H1 (cell line): ENCODE measurements at regions not wholly inside any gene's neighbourhood (a gene's known extent, or its start where the extent isn't known, plus 50 kb on each side); places are given as distances from the start of the nearest gene placed in this dataset.

Experiments
- CTCF ChIA-PET: fragments of 300-600 bp; sonication (Branson Sonifier 250); formaldehyde crosslinking; loops from one replicate; lab custom pipeline; 2021; ENCODE audit not compliant: partially characterized antibody; lab: Charles Lee
- POLR2A ChIA-PET: fragments of 300-600 bp; sonication (Branson Sonifier 250); formaldehyde crosslinking; loops from one replicate; lab custom pipeline; 2021; ENCODE audit warnings: inconsistent platforms; ENCODE audit not compliant: partially characterized antibody; lab: Charles Lee
- DNase-seq, 2 experiments: peaks; one replicate each; pipeline versions ENCODE4 v3.0.0 to v3.0.0-alpha.2; 2010 to 2022; ENCODE audit warnings: low spot score in 2 of 2, low read depth in 1 of 2, mixed read lengths in 1 of 2
- FAIRE-seq: peaks from 2 replicates; lab custom pipeline; 2011; peaks lifted over from hg19 to GRCh38; lab: Jason Lieb, UNC
- H2AFZ ChIP-seq: 2 replicates; pipeline ENCODE4 v1.8.1; 2012; ENCODE audit warnings: low read length, inconsistent platforms
- H2AK5ac ChIP-seq: 2 replicates; pipeline ENCODE4 v1.6.1; 2013; ENCODE audit warnings: low read depth, low read length
- H2BK120ac ChIP-seq: replicated peaks from 2 replicates; pipeline ENCODE3; 2013; ENCODE audit warnings: low read depth, low read length, inconsistent platforms
- H2BK12ac ChIP-seq: 2 replicates; pipeline ENCODE4 v1.6.1; 2013; ENCODE audit warnings: low read depth, low read length
- H2BK15ac ChIP-seq: 2 replicates; pipeline ENCODE4 v1.6.1; 2013; ENCODE audit warnings: low read length
- H2BK20ac ChIP-seq: 2 replicates; pipeline ENCODE4 v1.6.1; 2013; ENCODE audit warnings: low read length
- H2BK5ac ChIP-seq: 2 replicates; pipeline ENCODE4 v1.6.1; 2013; ENCODE audit warnings: low read depth, low read length
- H3K14ac ChIP-seq: 2 replicates; pipeline ENCODE4 v1.6.1; 2013; ENCODE audit warnings: inconsistent platforms; ENCODE audit not compliant: insufficient read length
- H3K18ac ChIP-seq: 2 replicates; pipeline ENCODE4 v1.6.1; 2013; ENCODE audit warnings: low read length; ENCODE audit errors: extremely low read depth
- H3K23ac ChIP-seq: 2 replicates; pipeline ENCODE4 v1.6.1; 2013; ENCODE audit warnings: inconsistent platforms; ENCODE audit not compliant: insufficient read length
- H3K23me2 ChIP-seq: 2 replicates; pipeline ENCODE4 v1.6.1; 2013; ENCODE audit warnings: low read depth, low read length
- H3K27ac ChIP-seq: 2 replicates; pipeline ENCODE4 v1.6.1; 2011; ENCODE audit warnings: low read depth, low read length, inconsistent platforms
- H3K27me3 ChIP-seq, 4 experiments: replicated peaks in 1 of 4; 1 replicate in 1 of 4; 2 replicates in 3 of 4; pipeline versions ENCODE4 v1.6.1 to v1.8.1; 2011 to 2013; ENCODE audit warnings: low read length in 3 of 4, mild to moderate bottlenecking in 3 of 4, inconsistent platforms in 2 of 4, mixed read lengths in 2 of 4, moderate library complexity in 1 of 4; ENCODE audit not compliant: control insufficient read depth in 3 of 4, insufficient read depth in 3 of 4; ENCODE audit errors: extremely low read depth in 1 of 4
- H3K36me3 ChIP-seq, 4 experiments: 2 replicates each; pipeline versions ENCODE4 v1.6.1 to v1.8.1; 2011 to 2013; ENCODE audit warnings: mild to moderate bottlenecking in 4 of 4, low read length in 3 of 4, moderate library complexity in 2 of 4, control low read depth in 1 of 4, inconsistent platforms in 1 of 4; ENCODE audit not compliant: insufficient read depth in 4 of 4, control insufficient read depth in 2 of 4
- H3K4ac ChIP-seq: replicated peaks from 2 replicates; pipeline ENCODE3; 2013; ENCODE audit warnings: low read length, low read depth, mixed read lengths, inconsistent platforms; ENCODE audit not compliant: insufficient read length
- H3K4me1 ChIP-seq, 4 experiments: replicated peaks in 1 of 4; 1 replicate in 1 of 4; 2 replicates in 3 of 4; pipeline versions ENCODE4 v1.6.1 to v1.8.1; 2011 to 2013; ENCODE audit warnings: low read length in 3 of 4, inconsistent platforms in 2 of 4, mixed read lengths in 1 of 4; ENCODE audit not compliant: insufficient read depth in 4 of 4, control insufficient read depth in 3 of 4
- H3K4me2 ChIP-seq, 2 experiments: 2 replicates each; pipeline versions ENCODE4 v1.6.1 to v1.8.1; 2011 to 2013; ENCODE audit warnings: low read depth in 2 of 2, low read length in 2 of 2, control low read depth in 1 of 2, inconsistent platforms in 1 of 2, mild to moderate bottlenecking in 1 of 2; ENCODE audit not compliant: insufficient read depth in 1 of 2
- H3K4me3 ChIP-seq, 4 experiments: fragments of 200-600, 300-600 bp in 1 of 4; sonication (generic), shearing (Covaris generic), sonication (Bioruptor Twin) in 1 of 4; 2 replicates each; pipeline versions ENCODE4 v1.5.1 to v1.8.1; 2011 to 2016; ENCODE audit warnings: low read length in 4 of 4, low read depth in 3 of 4, control low read depth in 2 of 4, inconsistent platforms in 2 of 4, mild to moderate bottlenecking in 2 of 4, mixed read lengths in 1 of 4, moderate library complexity in 1 of 4; ENCODE audit not compliant: insufficient read depth in 2 of 4; ENCODE audit errors: extremely low read depth in 1 of 4
- H3K56ac ChIP-seq: replicated peaks from 2 replicates; pipeline ENCODE3; 2013; ENCODE audit warnings: low read depth, mild to moderate bottlenecking, mixed read lengths, low read length, inconsistent platforms; ENCODE audit not compliant: insufficient read length
- H3K79me1 ChIP-seq: 2 replicates; pipeline ENCODE4 v1.6.1; 2013; ENCODE audit warnings: low read depth, low read length, control low read depth
- H3K79me2 ChIP-seq, 2 experiments: 2 replicates each; pipeline versions ENCODE4 v1.6.1 to v1.8.1; 2012 to 2013; ENCODE audit warnings: low read length in 2 of 2, mild to moderate bottlenecking in 2 of 2, inconsistent platforms in 1 of 2; ENCODE audit not compliant: insufficient read depth in 2 of 2, control insufficient read depth in 1 of 2
- H3K9ac ChIP-seq, 4 experiments: replicated peaks in 1 of 4; 1 replicate in 1 of 4; 2 replicates in 3 of 4; pipeline versions ENCODE4 v1.6.1 to v1.8.1; 2011 to 2013; ENCODE audit warnings: low read depth in 3 of 4, low read length in 3 of 4, control low read depth in 2 of 4, mild to moderate bottlenecking in 2 of 4, moderate library complexity in 2 of 4, inconsistent platforms in 1 of 4; ENCODE audit errors: extremely low read depth in 1 of 4
- H3K9me3 ChIP-seq, 2 experiments: 2 replicates each; pipeline versions ENCODE4 v1.6.1 to v1.8.1; 2012 to 2013; ENCODE audit warnings: mild to moderate bottlenecking in 2 of 2, moderate library complexity in 2 of 2, control low read depth in 1 of 2, inconsistent platforms in 1 of 2, low read depth in 1 of 2, low read length in 1 of 2, mixed read lengths in 1 of 2; ENCODE audit not compliant: insufficient read depth in 2 of 2
- H4K20me1 ChIP-seq, 2 experiments: replicated peaks in 1 of 2; 2 replicates each; pipeline versions ENCODE3 to v1.8.1; 2011 to 2013; ENCODE audit warnings: inconsistent platforms in 2 of 2, low read length in 2 of 2, mild to moderate bottlenecking in 1 of 2; ENCODE audit not compliant: insufficient read depth in 2 of 2, control insufficient read depth in 1 of 2
- H4K5ac ChIP-seq: 2 replicates; pipeline ENCODE4 v1.6.1; 2013; ENCODE audit warnings: low read length, low read depth, mixed read lengths, inconsistent platforms; ENCODE audit not compliant: insufficient read length
- H4K8ac ChIP-seq: 2 replicates; pipeline ENCODE4 v1.8.0; 2013; ENCODE audit warnings: mild to moderate bottlenecking, moderate library complexity, low read length, inconsistent platforms; ENCODE audit not compliant: insufficient read depth; ENCODE audit errors: extremely low read depth
- H4K91ac ChIP-seq: replicated peaks from 2 replicates; pipeline ENCODE3; 2013; ENCODE audit warnings: low read length, mixed read lengths, inconsistent platforms; ENCODE audit not compliant: insufficient read length
- CEBPB ChIP-seq: IDR thresholded peaks from 2 replicates; pipeline ENCODE4 v1.6.1; 2012; ENCODE audit warnings: low read depth, low read length
- CHD2 ChIP-seq: IDR thresholded peaks from 2 replicates; pipeline ENCODE4 v1.6.1; 2012; ENCODE audit warnings: low read length, improper control_type of control experiment
- CREB1 ChIP-seq: IDR thresholded peaks from 2 replicates; pipeline ENCODE4 v1.6.1; 2012; ENCODE audit warnings: inconsistent platforms
- GABPA ChIP-seq: IDR thresholded peaks from 2 replicates; pipeline ENCODE4 v1.6.1; 2011; ENCODE audit warnings: mild to moderate bottlenecking, low read length, moderate library complexity, borderline replicate concordance; ENCODE audit not compliant: insufficient read depth
- NRF1 ChIP-seq: IDR thresholded peaks from 2 replicates; pipeline ENCODE4 v1.6.1; 2011; ENCODE audit warnings: mild to moderate bottlenecking, low read depth, low read length, improper control_type of control experiment
- PHF8 ChIP-seq: fragments of 200-600 bp; sonication (generic); conservative IDR thresholded peaks from 2 replicates; pipeline ENCODE4 v1.7.1; 2012; ENCODE audit warnings: low read depth, mild to moderate bottlenecking, inconsistent platforms, low read length, moderate library complexity
- SAP30 ChIP-seq: fragments of 300-600 bp; sonication (generic); IDR thresholded peaks from 2 replicates; pipeline ENCODE4 v1.7.1; 2012; ENCODE audit warnings: low read length, moderate library complexity, mild to moderate bottlenecking, inconsistent platforms; ENCODE audit not compliant: insufficient read depth, insufficient replicate concordance
- SUZ12 ChIP-seq: fragments of 200-600 bp; sonication (generic); IDR thresholded peaks from 2 replicates; pipeline ENCODE4 v1.6.1; 2012; ENCODE audit warnings: mild to moderate bottlenecking, inconsistent platforms, low read length, moderate library complexity, mixed read lengths
- TAF1 ChIP-seq: IDR thresholded peaks from 2 replicates; pipeline ENCODE4 v1.6.1; 2011; ENCODE audit warnings: mild to moderate bottlenecking, low read depth, low read length
- WGBS, 2 experiments: shearing (Covaris generic) in 1 of 2; methylation state at CpG; one replicate each; pipeline versions ENCODE4 v1.1.6 to v1.1.7; 2013 to 2015; ENCODE audit warnings: low lambda C conversion rate in 2 of 2, mixed read lengths in 2 of 2, inconsistent platforms in 1 of 2, low coverage in 1 of 2, missing lambda C conversion rate in 1 of 2; ENCODE audit not compliant: insufficient replicate concordance in 2 of 2, insufficient coverage in 1 of 2, insufficient read length in 1 of 2; ENCODE audit errors: extremely low coverage in 1 of 2, missing lambda C conversion rate in 1 of 2; 5-methylcytosine and 5-hydroxymethylcytosine counted together

DNA sequence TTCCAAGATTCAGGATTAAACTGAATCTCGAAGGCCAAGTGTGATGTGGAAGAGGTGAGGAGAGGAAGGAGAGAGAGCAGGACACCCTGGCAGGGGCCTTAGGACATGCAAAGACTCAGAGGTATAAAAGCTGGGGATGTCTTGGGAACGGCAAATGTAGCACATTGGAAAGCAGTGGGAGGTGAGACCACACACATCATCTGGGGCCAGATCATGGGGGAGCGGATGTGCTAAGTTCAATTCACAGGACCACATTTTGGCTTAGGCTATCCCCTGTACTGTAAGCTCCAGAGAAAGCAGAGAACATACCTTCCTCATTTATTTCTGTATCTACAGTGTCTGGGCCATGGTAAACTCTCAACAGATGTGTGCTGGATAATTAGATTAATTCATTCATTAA lies 59.5 kb upstream of the MBOAT1 start:
- no peaks in the 10 kb centered on the region for H3K4me1 ChIP-seq
- H4K91ac ChIP-seq, result no peak overlapping the region
- H4K20me1 ChIP-seq, result no peaks in the 10 kb centered on the region
- H3K79me2 ChIP-seq, result no peaks in the 10 kb centered on the region
- no peak overlapping the region for H2BK5ac ChIP-seq
- H4K5ac ChIP-seq, result no peak overlapping the region
- H3K56ac ChIP-seq, result no peak overlapping the region
- TF ChIP-seq SUZ12 (no peak), TAF1 (no peak), NRF1 (no peak), GABPA (no peak), PHF8 (no peak), CEBPB (no peak), CREB1 (no peak), CHD2 (no peak), SAP30 (no peak)
- no peak overlapping the region for H2BK120ac ChIP-seq
- H3K27ac ChIP-seq, result no peak overlapping the region; the same call in 1 of the 2 replicates
- FAIRE-seq (no peak), DNase-seq (no peak)
- H2AFZ ChIP-seq, result no peak overlapping the region
- no peak overlapping the region for H2BK12ac ChIP-seq
- H3K27me3 ChIP-seq, result no peaks in the 10 kb centered on the region
- no peak overlapping the region for H3K18ac ChIP-seq
- H3K4me3 ChIP-seq, result no peak overlapping the region
- no peaks in the 10 kb centered on the region for H3K9me3 ChIP-seq
- no peaks in the 10 kb centered on the region for H3K36me3 ChIP-seq
- no peak overlapping the region for H3K9ac ChIP-seq
- ChIA-PET POLR2A (interaction anchor here (1.4 kb wide), 1 partner anchor 60 kb away, joined by 3 read pairs; the partner anchor contains the start of gene MBOAT1), CTCF (no interaction called here)
- no peak overlapping the region for H2BK20ac ChIP-seq
- no peak overlapping the region for H3K4me2 ChIP-seq
- no peaks in the 10 kb centered on the region for H3K79me1 ChIP-seq
- H2AK5ac ChIP-seq, result no peak overlapping the region
- no peak overlapping the region for H3K4ac ChIP-seq
- no peak overlapping the region for H3K23ac ChIP-seq
- no peaks in the 10 kb centered on the region for H3K23me2 ChIP-seq
- no peak overlapping the region for H3K14ac ChIP-seq
- no peak overlapping the region for H4K8ac ChIP-seq
- 85% methylated on average over 3 of the region's 3 CpGs; no CpG with 5 or more reads in 1 of the 2 experiments for WGBS, 2 experiments
- no peak overlapping the region for H2BK15ac ChIP-seq
